ENCODE measurements at regions not wholly inside any gene's neighbourhood (a gene's known extent, or its start where the extent isn't known, plus 50 kb on each side); places are given as distances from the start of the nearest gene placed in this dataset.

- no peak for TF ChIP-seq CTCF (IDR thresholded peaks at IDR 0.05)
- no peak for TF ChIP-seq POLR2A (IDR thresholded peaks at IDR 0.05)
Measured at GRCh38 chr1:59238333-59238934, 58.5 kb upstream of the FGGY start.
